ENCODE measurements at regions not wholly inside any gene's neighbourhood (a gene's known extent, or its start where the extent isn't known, plus 50 kb on each side); places are given as distances from the start of the nearest gene placed in this dataset.

DNA sequence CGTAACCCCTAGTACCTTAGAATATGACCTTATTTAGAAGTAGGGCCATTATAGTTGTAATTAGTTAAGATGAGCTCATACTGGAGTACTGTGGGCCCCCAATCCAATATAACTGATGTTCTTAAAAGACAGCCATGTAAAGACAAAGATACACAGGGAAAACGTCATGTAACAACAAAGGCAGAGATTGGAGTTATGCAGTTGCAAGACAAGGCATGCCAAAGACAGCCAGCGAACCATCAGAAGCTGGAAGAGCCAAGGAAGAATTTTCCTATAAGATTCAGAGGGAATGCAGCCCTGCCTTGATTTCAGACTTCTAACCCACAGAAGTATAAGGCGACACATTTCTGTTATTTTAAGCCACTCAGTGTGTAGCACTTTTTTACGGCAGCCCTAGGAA, 55.9 kb upstream of the TLK1 start:
- H3K9me3 ChIP-seq (ENCODE audit: low read length) = no peaks in the 10 kb centered on the region
- no peak overlapping the region for H3K4me3 ChIP-seq (ENCODE audit: low read depth in 1 of 2, low read length in 2 of 2)
- no peak overlapping the region for H3K27ac ChIP-seq (ENCODE audit: low read depth, low read length)

DNA sequence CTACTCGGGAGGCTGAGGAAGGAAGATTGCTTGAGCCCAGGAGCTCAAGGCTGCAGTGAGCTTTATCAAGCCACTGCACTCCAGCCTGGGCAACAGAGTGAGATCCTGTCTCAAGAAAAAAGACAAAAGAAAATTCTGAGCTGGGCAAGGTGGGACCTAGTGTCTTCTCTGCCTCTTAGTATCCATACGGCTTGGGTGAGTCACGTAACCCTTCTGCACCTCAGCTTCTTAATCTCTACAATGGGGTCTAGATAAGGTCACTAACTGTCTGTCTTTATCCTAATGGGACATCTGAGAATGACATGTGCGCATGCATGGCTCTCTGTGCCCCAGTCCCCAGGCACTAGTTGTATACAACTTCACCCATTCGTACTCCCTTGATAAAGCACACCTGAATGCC, 53.4 kb upstream of the TLK1 start:
- Histone ChIP-seq H3K4me1 (ENCODE audit: insufficient read depth, low read length) (no peaks in the 10 kb centered on the region), H3K27ac (ENCODE audit: low read depth, low read length) (no peak overlapping the region), H3K36me3 (ENCODE audit: insufficient read depth, low read length) (no peaks in the 10 kb centered on the region), H3K9me3 (ENCODE audit: low read length) (no peaks in the 10 kb centered on the region), H3K27me3 (ENCODE audit: control insufficient read depth in 1 of 2, insufficient read depth in 2 of 2, low read length in 2 of 2) (no peaks in the 10 kb centered on the region), H3K4me3 (ENCODE audit: low read depth in 1 of 2, low read length in 2 of 2) (no peak overlapping the region), H3K9ac (ENCODE audit: low read length) (no peak overlapping the region)

More for the DNA sequence above, 55.9 kb upstream of the TLK1 start:
- Histone ChIP-seq H3K4me1 (ENCODE audit: insufficient read depth, low read length) (no peaks in the 10 kb centered on the region), H3K27me3 (ENCODE audit: control insufficient read depth in 1 of 2, insufficient read depth in 2 of 2, low read length in 2 of 2) (no peaks in the 10 kb centered on the region), H3K9ac (ENCODE audit: low read length) (no peak overlapping the region), H3K36me3 (ENCODE audit: insufficient read depth, low read length) (no peaks in the 10 kb centered on the region)

DNA sequence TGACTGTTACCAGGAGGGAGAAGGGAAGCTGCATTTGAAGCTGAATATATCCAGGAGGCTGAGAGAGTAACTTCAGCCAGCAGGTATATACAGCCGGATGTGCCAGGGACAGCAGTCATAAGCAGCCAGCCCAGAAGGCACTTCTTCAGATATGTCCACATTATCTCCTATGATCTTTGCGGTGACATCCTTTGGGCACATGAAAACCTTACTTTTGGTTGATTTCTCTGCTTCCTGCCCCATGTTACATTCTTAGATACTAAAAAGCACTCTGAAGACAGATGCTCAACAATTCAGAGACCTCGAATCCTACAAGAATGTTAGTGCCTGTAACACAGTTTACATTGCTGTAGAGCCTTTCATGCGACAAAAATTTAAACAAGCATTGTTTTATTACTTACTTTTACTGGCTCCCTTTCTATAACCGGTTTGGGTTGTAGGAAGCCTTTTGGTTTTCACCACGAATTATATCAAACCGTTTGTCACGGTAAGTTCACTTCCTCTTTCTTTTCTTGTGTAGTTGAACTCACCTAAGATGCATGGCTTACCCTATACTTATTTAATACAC, 50.3 kb upstream of the TLK1 start:
- H3K36me3 ChIP-seq (ENCODE audit: insufficient read depth, low read length) = no peaks in the 10 kb centered on the region
- H3K27ac ChIP-seq (ENCODE audit: low read depth, low read length) = peak overlapping the region; percentile 34
- no peak overlapping the region for H3K9ac ChIP-seq (ENCODE audit: low read length)
- no peak overlapping the region for H3K4me3 ChIP-seq (ENCODE audit: low read depth in 1 of 2, low read length in 2 of 2)
- H3K9me3 ChIP-seq (ENCODE audit: low read length) = no peaks in the 10 kb centered on the region
- no peaks in the 10 kb centered on the region for H3K4me1 ChIP-seq (ENCODE audit: insufficient read depth, low read length)
- H3K27me3 ChIP-seq (ENCODE audit: control insufficient read depth in 1 of 2, insufficient read depth in 2 of 2, low read length in 2 of 2) = no peaks in the 10 kb centered on the region
